Hypothalamus (tissue), 51 donors: ENCODE measurements at regions not wholly inside any gene's neighbourhood (a gene's known extent, or its start where the extent isn't known, plus 50 kb on each side); places are given as distances from the start of the nearest gene placed in this dataset.
A peak's percentile ranks its signal among the peaks of the same experiment; 100 is the strongest.

Experiments used
- DNase-seq, 51 donors: peaks; one replicate each; lab custom pipeline; 2025; lab: John Stamatoyannopoulos, UW

- DNase-seq: no peak
Measured at GRCh38 chr7:21198921-21199320, 229.0 kb upstream of the SP4 start.

GRCh38 chr7:21200503-21200902 is 227.4 kb upstream of the SP4 start:
- DNase-seq: no peak

- DNase-seq: no peak
Measured at GRCh38 chr7:21214657-21215056, 213.2 kb upstream of the SP4 start.

GRCh38 chr7:21215307-21215706 is 212.6 kb upstream of the SP4 start:
- DNase-seq: no peak

GRCh38 chr7:21217365-21217764 is 210.5 kb upstream of the SP4 start:
- no peak for DNase-seq

- DNase-seq: no peak
Measured at GRCh38 chr7:21218155-21218554, 209.7 kb upstream of the SP4 start.

GRCh38 chr7:21221130-21221529 is 206.8 kb upstream of the SP4 start:
- DNase-seq: no peak

- no peak for DNase-seq
Measured at GRCh38 chr7:21238400-21239116, 189.3 kb upstream of the SP4 start.

- DNase-seq: no peak
Measured at GRCh38 chr7:21243265-21243664, 184.6 kb upstream of the SP4 start.

GRCh38 chr7:21251151-21251800 is 176.6 kb upstream of the SP4 start:
- DNase-seq: no peak

- peak in 30 of 51 donors; percentile 0 to 59 (median 17) for DNase-seq
Measured at GRCh38 chr7:21253740-21254687, 173.9 kb upstream of the SP4 start.

GRCh38 chr7:21256310-21256877 is 171.5 kb upstream of the SP4 start:
- peak in 5 of 51 donors; percentile 1 to 31 (median 3) for DNase-seq

GRCh38 chr7:21260939-21261338 is 166.9 kb upstream of the SP4 start:
- DNase-seq: no peak

GRCh38 chr7:21261627-21262594 is 166.0 kb upstream of the SP4 start:
- peak in 11 of 51 donors; percentile 1 to 25 (median 5) for DNase-seq

GRCh38 chr7:21269021-21269420 is 158.9 kb upstream of the SP4 start:
- DNase-seq: no peak

GRCh38 chr7:21276471-21277035 is 151.3 kb upstream of the SP4 start:
- no peak for DNase-seq

GRCh38 chr7:21278944-21279343 is 148.9 kb upstream of the SP4 start:
- DNase-seq: no peak

- DNase-seq: no peak
Measured at GRCh38 chr7:21281193-21281592, 146.7 kb upstream of the SP4 start.

- DNase-seq: no peak
Measured at GRCh38 chr7:21293771-21294170, 134.1 kb upstream of the SP4 start.
